ENCODE measurements at regions not wholly inside any gene's neighbourhood (a gene's known extent, or its start where the extent isn't known, plus 50 kb on each side); places are given as distances from the start of the nearest gene placed in this dataset.

- no peak for DNase-seq
These were observed 347.5 kb downstream of the MYCN start for GRCh38 chr2:16287831-16288230.

- no peak for DNase-seq
These were observed 346.9 kb downstream of the MYCN start for GRCh38 chr2:16287281-16287680.

- DNase-seq = no peak
These were observed 345.6 kb downstream of the MYCN start for GRCh38 chr2:16285813-16286510.

GRCh38 chr2:16284941-16285625, 344.7 kb downstream of the MYCN start:
- DNase-seq = no peak

GRCh38 chr2:16283071-16283850, 342.9 kb downstream of the MYCN start:
- DNase-seq = no peak

GRCh38 chr2:16282511-16282910, 342.2 kb downstream of the MYCN start:
- no peak for DNase-seq

GRCh38 chr2:16281451-16282335, 341.3 kb downstream of the MYCN start:
- DNase-seq = no peak

GRCh38 chr2:16280081-16280480, 339.7 kb downstream of the MYCN start:
- DNase-seq = no peak

- no peak for DNase-seq
These were observed 339.3 kb downstream of the MYCN start for GRCh38 chr2:16279641-16280040.

- no peak for DNase-seq
These were observed 338.8 kb downstream of the MYCN start for GRCh38 chr2:16279201-16279570.

- DNase-seq = no peak
These were observed 338.3 kb downstream of the MYCN start for GRCh38 chr2:16278421-16279200.

- DNase-seq = peak; percentile 29
These were observed 336.8 kb downstream of the MYCN start for GRCh38 chr2:16277117-16277516.

- no peak for DNase-seq
These were observed 335.3 kb downstream of the MYCN start for GRCh38 chr2:16275661-16276060.

GRCh38 chr2:16275131-16275530, 334.8 kb downstream of the MYCN start:
- DNase-seq = no peak

- no peak for DNase-seq
These were observed 332.8 kb downstream of the MYCN start for GRCh38 chr2:16273111-16273510.

- no peak for DNase-seq
These were observed 331.9 kb downstream of the MYCN start for GRCh38 chr2:16272038-16272788.

GRCh38 chr2:16271231-16271896, 331.0 kb downstream of the MYCN start:
- DNase-seq = no peak

- no peak for DNase-seq
These were observed 330.1 kb downstream of the MYCN start for GRCh38 chr2:16270441-16270840.

- no peak for DNase-seq
These were observed 328.1 kb downstream of the MYCN start for GRCh38 chr2:16268301-16269000.

- DNase-seq = no peak
These were observed 326.2 kb downstream of the MYCN start for GRCh38 chr2:16266571-16266970.

All from NK-92 treated with Interleukin-12 subunit alpha and Interleukin-12 subunit beta, amount 100 ng/mL, for 24 hours (cell line).